Tongue (tissue), 1 donor: ENCODE measurements at regions not wholly inside any gene's neighbourhood (a gene's known extent, or its start where the extent isn't known, plus 50 kb on each side); places are given as distances from the start of the nearest gene placed in this dataset.
"Not testable (repeated sequence)": the region's sequence is repeated elsewhere in the genome, so short reads cannot be mapped to it uniquely, and the experiment has no call there.

Experiments used
- DNase-seq: peaks from one replicate; pipeline ENCODE4 v3.0.0-alpha.2; 2015

- DNase-seq: no peak
Observed at GRCh38 chr7:51606601-51607154, 290.1 kb upstream of the COBL start.

- no peak for DNase-seq
Observed at GRCh38 chr7:51602376-51602775, 285.8 kb upstream of the COBL start.

- no peak for DNase-seq
Observed at GRCh38 chr7:51601461-51601860, 284.9 kb upstream of the COBL start.

- DNase-seq: not testable (repeated sequence)
Observed at GRCh38 chr7:51599935-51600334, 283.3 kb upstream of the COBL start.

GRCh38 chr7:51593628-51594027 is 277.0 kb upstream of the COBL start:
- DNase-seq: no peak

GRCh38 chr7:51592842-51593599 is 276.4 kb upstream of the COBL start:
- no peak for DNase-seq

- DNase-seq: no peak
Observed at GRCh38 chr7:51591223-51591622, 274.6 kb upstream of the COBL start.

- DNase-seq: no peak
Observed at GRCh38 chr7:51590746-51591145, 274.1 kb upstream of the COBL start.

- DNase-seq: no peak
Observed at GRCh38 chr7:51589111-51589510, 272.5 kb upstream of the COBL start.

GRCh38 chr7:51587604-51588003 is 271.0 kb upstream of the COBL start:
- no peak for DNase-seq

GRCh38 chr7:51577390-51577789 is 260.8 kb upstream of the COBL start:
- DNase-seq: no peak

GRCh38 chr7:51569581-51569980 is 253.0 kb upstream of the COBL start:
- no peak for DNase-seq

- no peak for DNase-seq
Observed at GRCh38 chr7:51569176-51569575, 252.6 kb upstream of the COBL start.

GRCh38 chr7:51551070-51551469 is 234.5 kb upstream of the COBL start:
- no peak for DNase-seq

- no peak for DNase-seq
Observed at GRCh38 chr7:51545131-51545530, 228.5 kb upstream of the COBL start.

- no peak for DNase-seq
Observed at GRCh38 chr7:51543801-51544553, 227.4 kb upstream of the COBL start.

GRCh38 chr7:51540906-51541305 is 224.3 kb upstream of the COBL start:
- DNase-seq: not testable (repeated sequence)

- no peak for DNase-seq
Observed at GRCh38 chr7:51539840-51540239, 223.2 kb upstream of the COBL start.

GRCh38 chr7:51528172-51528571 is 211.6 kb upstream of the COBL start:
- DNase-seq: no peak

- DNase-seq: no peak
Observed at GRCh38 chr7:51521694-51522312, 205.2 kb upstream of the COBL start.

GRCh38 chr7:51521054-51521453 is 204.4 kb upstream of the COBL start:
- DNase-seq: no peak

- no peak for DNase-seq
Observed at GRCh38 chr7:51518646-51519045, 202.0 kb upstream of the COBL start.

- DNase-seq: no peak
Observed at GRCh38 chr7:51517187-51517586, 200.6 kb upstream of the COBL start.
